Body of pancreas (tissue), 4 donors: ENCODE measurements at regions not wholly inside any gene's neighbourhood (a gene's known extent, or its start where the extent isn't known, plus 50 kb on each side); places are given as distances from the start of the nearest gene placed in this dataset.

Experiments
- ATAC-seq: fragments of 150-250 bp; one replicate; pipeline ENCODE4 v1.9.1; 2016
- DNase-seq, 4 donors: peaks; one replicate each; pipeline ENCODE4 v3.0.0-alpha.2; 2019
- H3K27ac ChIP-seq, 4 donors: fragments of 200-600 bp; sonication (generic); 1 replicate in 3 of 4; 2 replicates in 1 of 4; pipeline versions ENCODE4 v1.5.1 to v1.6.1; 2016 to 2019; ENCODE audit warnings: mild to moderate bottlenecking in 1 of 4, mixed read lengths in 1 of 4, moderate library complexity in 1 of 4
- H3K27me3 ChIP-seq, 2 donors: fragments of 200-600 bp; sonication (generic); one replicate each; pipeline ENCODE4 v1.6.0; 2016; ENCODE audit warnings: mild to moderate bottlenecking in 1 of 2
- H3K36me3 ChIP-seq, 2 donors: fragments of 200-600 bp; sonication (generic); replicated peaks in 1 of 2; 2 replicates each; pipeline ENCODE4 v1.5.1; 2016; ENCODE audit warnings: low read depth in 2 of 2; ENCODE audit not compliant: insufficient read depth in 1 of 2
- H3K4me1 ChIP-seq: fragments of 200-600 bp; sonication (generic); one replicate; pipeline ENCODE4 v1.6.0; 2016
- H3K4me3 ChIP-seq, 2 donors: fragments of 200-600 bp; sonication (generic); 1 replicate in 1 of 2; 2 replicates in 1 of 2; pipeline ENCODE4 v1.5.1; 2016 to 2019
- H3K9me3 ChIP-seq, 3 donors: fragments of 200-600 bp; sonication (generic); 1 replicate in 2 of 3; 2 replicates in 1 of 3; pipeline ENCODE4 v1.5.1; 2016
- POLR2A ChIP-seq, 3 donors: fragments of 450-650 bp; IDR thresholded peaks; one replicate each; pipeline ENCODE4 v1.6.1; 2016; ENCODE audit warnings: antibody characterized with exemption in 3 of 3, mild to moderate bottlenecking in 2 of 3
- WGBS, 2 donors: methylation state at CpG; one replicate each; pipeline ENCODE4 v1.1.5; 2017; 5-methylcytosine and 5-hydroxymethylcytosine counted together
- intact Hi-C: fragments of 100-400 bp; cut with DNase I; formaldehyde crosslinking; loops from one replicate; pipeline ENCODE4 v1.15.1; 2023
- TF ChIP-seq, protein P1 (sequence below), 7 experiments: fragments of 450-650 bp in 4 of 7; fragments of 200-600 bp in 3 of 7; sonication (generic) in 3 of 7; IDR thresholded peaks; one replicate each; pipeline ENCODE4 v1.5.1; 2016 to 2019; ENCODE audit warnings: antibody characterized with exemption in 7 of 7

- Histone ChIP-seq H3K36me3 (no peaks in the 10 kb centered on the region), H3K9me3 (no peaks in the 10 kb centered on the region), H3K4me1 (no peaks in the 10 kb centered on the region), H3K27me3 (no peaks in the 10 kb centered on the region), H3K4me3 (no peak overlapping the region), H3K27ac (no peak overlapping the region)
- TF ChIP-seq, protein P1, sequence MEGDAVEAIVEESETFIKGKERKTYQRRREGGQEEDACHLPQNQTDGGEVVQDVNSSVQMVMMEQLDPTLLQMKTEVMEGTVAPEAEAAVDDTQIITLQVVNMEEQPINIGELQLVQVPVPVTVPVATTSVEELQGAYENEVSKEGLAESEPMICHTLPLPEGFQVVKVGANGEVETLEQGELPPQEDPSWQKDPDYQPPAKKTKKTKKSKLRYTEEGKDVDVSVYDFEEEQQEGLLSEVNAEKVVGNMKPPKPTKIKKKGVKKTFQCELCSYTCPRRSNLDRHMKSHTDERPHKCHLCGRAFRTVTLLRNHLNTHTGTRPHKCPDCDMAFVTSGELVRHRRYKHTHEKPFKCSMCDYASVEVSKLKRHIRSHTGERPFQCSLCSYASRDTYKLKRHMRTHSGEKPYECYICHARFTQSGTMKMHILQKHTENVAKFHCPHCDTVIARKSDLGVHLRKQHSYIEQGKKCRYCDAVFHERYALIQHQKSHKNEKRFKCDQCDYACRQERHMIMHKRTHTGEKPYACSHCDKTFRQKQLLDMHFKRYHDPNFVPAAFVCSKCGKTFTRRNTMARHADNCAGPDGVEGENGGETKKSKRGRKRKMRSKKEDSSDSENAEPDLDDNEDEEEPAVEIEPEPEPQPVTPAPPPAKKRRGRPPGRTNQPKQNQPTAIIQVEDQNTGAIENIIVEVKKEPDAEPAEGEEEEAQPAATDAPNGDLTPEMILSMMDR (IDR thresholded peaks at IDR 0.05) = no peak
- no peak for TF ChIP-seq POLR2A (IDR thresholded peaks at IDR 0.05)
- DNase-seq (no peak), ATAC-seq (no peak)
- WGBS, 2 donors = 53 to 58% methylated on average over 2 of the region's 2 CpGs
- intact Hi-C loops = no loop called here
Observed at GRCh38 chr5:142486581-142486980, 161.8 kb upstream of the SPRY4 start.

GRCh38 chr5:142486020-142486419 is 161.2 kb upstream of the SPRY4 start:
- Histone ChIP-seq H3K4me3 (no peak overlapping the region), H3K36me3 (no peaks in the 10 kb centered on the region), H3K9me3 (no peaks in the 10 kb centered on the region), H3K27me3 (no peaks in the 10 kb centered on the region), H3K27ac (no peak overlapping the region), H3K4me1 (no peaks in the 10 kb centered on the region)
- ATAC-seq = no peak
- TF ChIP-seq, protein P1 (IDR thresholded peaks at IDR 0.05) = no peak
- no peak for TF ChIP-seq POLR2A (IDR thresholded peaks at IDR 0.05)
- intact Hi-C loops = no loop called here
- WGBS, 2 donors = 74 to 79% methylated on average over 2 of the region's 2 CpGs
- DNase-seq = no peak

- no peak for TF ChIP-seq POLR2A (IDR thresholded peaks at IDR 0.05)
- TF ChIP-seq, protein P1 (IDR thresholded peaks at IDR 0.05) = no peak
- no peaks in the 10 kb centered on the region for H3K36me3 ChIP-seq
- 73 to 94% methylated on average over 1 to 2 of the region's 2 CpGs for WGBS, 2 donors
- H3K4me1 ChIP-seq = no peaks in the 10 kb centered on the region
- H3K27ac ChIP-seq = no peak overlapping the region
- intact Hi-C loops = no loop called here
- DNase-seq (no peak), ATAC-seq (no peak)
- no peaks in the 10 kb centered on the region for H3K9me3 ChIP-seq
- H3K27me3 ChIP-seq = no peaks in the 10 kb centered on the region
- H3K4me3 ChIP-seq = no peak overlapping the region
Observed at GRCh38 chr5:142484821-142485387, 160.1 kb upstream of the SPRY4 start.

- no peak overlapping the region for H3K4me3 ChIP-seq
- ATAC-seq (no peak), DNase-seq (no peak)
- no peak overlapping the region for H3K27ac ChIP-seq
- intact Hi-C loops = no loop called here
- TF ChIP-seq POLR2A (IDR thresholded peaks at IDR 0.05) = no peak
- TF ChIP-seq, protein P1 (IDR thresholded peaks at IDR 0.05) = no peak
- H3K9me3 ChIP-seq = no peaks in the 10 kb centered on the region
- no peaks in the 10 kb centered on the region for H3K36me3 ChIP-seq
- H3K27me3 ChIP-seq = no peaks in the 10 kb centered on the region
- 73 to 74% methylated on average over 2 of the region's 2 CpGs for WGBS, 2 donors
- H3K4me1 ChIP-seq = no peaks in the 10 kb centered on the region
Observed at GRCh38 chr5:142482207-142482606, 157.4 kb upstream of the SPRY4 start.

DNA sequence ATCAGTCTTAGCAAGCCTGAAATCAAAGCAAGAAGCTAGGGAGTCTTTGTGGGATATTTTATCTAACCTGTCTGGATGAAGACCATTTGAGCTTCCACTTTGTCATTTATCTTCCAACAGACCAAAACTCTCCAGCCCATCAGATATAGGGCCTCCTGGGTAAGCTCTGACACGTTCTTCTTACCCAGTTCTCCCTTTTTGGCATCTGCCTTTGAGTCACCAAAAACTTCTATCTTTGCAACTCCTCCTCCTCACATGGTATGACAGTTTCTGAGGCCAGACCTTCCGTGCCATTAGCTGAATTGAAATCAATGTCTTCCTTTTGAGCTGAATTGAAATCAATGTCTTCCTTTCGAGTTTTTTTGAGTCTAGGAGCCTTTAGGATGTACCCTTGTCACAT is 156.6 kb upstream of the SPRY4 start:
- no peak overlapping the region for H3K4me3 ChIP-seq
- H3K4me1 ChIP-seq = no peaks in the 10 kb centered on the region
- TF ChIP-seq POLR2A (IDR thresholded peaks at IDR 0.05) = no peak
- TF ChIP-seq, protein P1 (IDR thresholded peaks at IDR 0.05) = no peak
- H3K36me3 ChIP-seq = no peaks in the 10 kb centered on the region
- intact Hi-C loops = no loop called here
- no peaks in the 10 kb centered on the region for H3K9me3 ChIP-seq
- WGBS, 2 donors = 44 to 57% methylated on average over 3 of the region's 3 CpGs
- H3K27ac ChIP-seq = no peak overlapping the region
- H3K27me3 ChIP-seq = no peaks in the 10 kb centered on the region
- no peak for ATAC-seq
- no peak for DNase-seq
